Small intestine (tissue), 7 donors: ENCODE measurements at regions not wholly inside any gene's neighbourhood (a gene's known extent, or its start where the extent isn't known, plus 50 kb on each side); places are given as distances from the start of the nearest gene placed in this dataset.

Source experiments
- DNase-seq, 2 donors: peaks; one replicate each; pipeline versions ENCODE4 v3.0.0 to v3.0.0-alpha.2; 2013
- FAIRE-seq: peaks from 2 replicates; lab custom pipeline; 2012; peaks lifted over from hg19 to GRCh38; lab: Jason Lieb, UNC
- H3K27ac ChIP-seq, 3 donors: one replicate each; pipeline ENCODE4 v1.5.1; 2013; ENCODE audit warnings: low read length in 2 of 3, mild to moderate bottlenecking in 2 of 3, control low read depth in 1 of 3, inconsistent platforms in 1 of 3, low read depth in 1 of 3, moderate library complexity in 1 of 3
- H3K27me3 ChIP-seq, 3 donors: one replicate each; pipeline ENCODE4 v1.6.1; 2013; ENCODE audit warnings: low read length in 3 of 3, inconsistent platforms in 1 of 3; ENCODE audit not compliant: control insufficient read depth in 3 of 3, insufficient read depth in 3 of 3
- H3K36me3 ChIP-seq, 3 donors: one replicate each; pipeline ENCODE4 v1.6.1; 2013; ENCODE audit warnings: low read length in 3 of 3, inconsistent platforms in 1 of 3, low read depth in 1 of 3, mild to moderate bottlenecking in 1 of 3, moderate library complexity in 1 of 3; ENCODE audit not compliant: control insufficient read depth in 3 of 3, insufficient read depth in 2 of 3
- H3K4me1 ChIP-seq, 3 donors: one replicate each; pipeline ENCODE4 v1.6.1; 2013; ENCODE audit warnings: low read length in 2 of 3, inconsistent platforms in 1 of 3, low read depth in 1 of 3, mild to moderate bottlenecking in 1 of 3, moderate library complexity in 1 of 3; ENCODE audit not compliant: control insufficient read depth in 3 of 3, insufficient read depth in 2 of 3
- H3K4me3 ChIP-seq, 3 donors: one replicate each; pipeline ENCODE4 v1.5.1; 2013; ENCODE audit warnings: low read length in 3 of 3, control low read depth in 1 of 3, inconsistent platforms in 1 of 3, low read depth in 1 of 3, mild to moderate bottlenecking in 1 of 3, moderate library complexity in 1 of 3
- H3K9me3 ChIP-seq, 2 donors: one replicate each; pipeline ENCODE4 v1.6.1; 2013; ENCODE audit warnings: low read depth in 1 of 2, low read length in 1 of 2; ENCODE audit not compliant: control insufficient read depth in 2 of 2, insufficient read depth in 1 of 2
- WGBS, 3 donors: extraction: QIAGEN DNeasy Blood & Tissue Kit; methylation state at CpG; one replicate each; pipeline ENCODE4 v1.1.7; 2013; 5-methylcytosine and 5-hydroxymethylcytosine counted together
- donor health status: healthy with polysubstance abuse.
- donor health status: control.
- donor health status: control.
- donor health status: Bipolar disorder and iron deficiency.
- donor health status: healthy.

DNA sequence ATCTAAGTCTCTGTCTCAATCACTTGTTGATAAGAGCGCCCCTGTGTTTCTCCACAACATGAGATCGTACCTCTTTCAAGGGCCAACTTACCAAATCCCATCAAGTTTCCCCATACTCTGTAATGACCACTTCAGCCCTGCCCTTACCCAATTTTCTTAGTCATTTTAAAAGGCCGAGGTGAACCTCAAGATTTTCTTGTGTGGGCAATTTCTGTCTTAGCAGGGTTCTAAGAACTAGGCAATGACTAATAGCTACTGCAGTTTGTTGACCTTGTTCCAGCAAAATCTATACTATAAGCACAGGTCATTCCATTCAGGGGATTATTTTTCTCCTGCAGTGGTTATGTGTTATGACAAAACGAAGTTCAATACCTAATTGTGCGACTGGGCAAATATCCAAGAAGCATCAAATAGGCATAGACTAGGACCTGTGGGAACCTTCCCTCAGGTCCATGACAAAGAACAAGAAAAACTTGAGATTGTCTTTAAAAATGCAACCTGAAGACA is 359.8 kb downstream of the PCNX1 start:
- no peak overlapping the region for H3K4me3 ChIP-seq
- H3K4me1 ChIP-seq, result peaks cover 0 to 4% (median 0%) of the 10 kb centered on the region in 3 donors
- H3K27ac ChIP-seq, result no peak overlapping the region
- peak; percentile 17 to 23 for DNase-seq
- H3K27me3 ChIP-seq, result no peaks in the 10 kb centered on the region
- peaks cover 0 to 9% of the 10 kb centered on the region in 2 donors for H3K9me3 ChIP-seq
- no peaks in the 10 kb centered on the region for H3K36me3 ChIP-seq
- 49 to 61% (median 54%) methylated on average over 5 of the region's 5 CpGs for WGBS, 3 donors
- FAIRE-seq, result no peak

DNA sequence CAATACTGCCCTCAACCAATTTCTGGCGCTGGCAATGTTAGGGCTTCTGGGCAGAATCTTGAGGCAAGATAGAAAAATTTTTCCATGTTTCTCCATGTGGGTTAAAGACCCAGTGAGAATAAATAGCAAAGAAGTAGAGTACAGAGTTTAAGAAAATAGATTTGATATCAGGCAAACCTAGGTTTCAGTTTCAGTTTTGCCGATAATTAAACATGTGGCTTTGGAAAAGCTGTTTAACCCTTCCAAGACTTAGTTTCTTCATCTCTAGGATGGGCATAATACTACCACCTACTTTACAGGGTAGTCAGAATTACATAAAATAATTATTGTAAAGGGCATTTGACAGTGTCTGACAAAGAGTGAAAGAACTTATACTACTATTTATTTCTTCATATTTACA is 360.4 kb downstream of the PCNX1 start:
- Histone ChIP-seq H3K4me3 (peak overlapping the region in 1 of 3 donors; percentile 24), H3K27ac (no peak overlapping the region), H3K9me3 (peaks cover 0 to 9% of the 10 kb centered on the region in 2 donors), H3K4me1 (peaks cover 0 to 4% (median 0%) of the 10 kb centered on the region in 3 donors), H3K36me3 (no peaks in the 10 kb centered on the region), H3K27me3 (no peaks in the 10 kb centered on the region)
- WGBS, 3 donors, result 23 to 33% (median 26%) methylated on average over 2 of the region's 2 CpGs
- DNase-seq, result peak; percentile 31 to 53
- FAIRE-seq, result no peak

DNA sequence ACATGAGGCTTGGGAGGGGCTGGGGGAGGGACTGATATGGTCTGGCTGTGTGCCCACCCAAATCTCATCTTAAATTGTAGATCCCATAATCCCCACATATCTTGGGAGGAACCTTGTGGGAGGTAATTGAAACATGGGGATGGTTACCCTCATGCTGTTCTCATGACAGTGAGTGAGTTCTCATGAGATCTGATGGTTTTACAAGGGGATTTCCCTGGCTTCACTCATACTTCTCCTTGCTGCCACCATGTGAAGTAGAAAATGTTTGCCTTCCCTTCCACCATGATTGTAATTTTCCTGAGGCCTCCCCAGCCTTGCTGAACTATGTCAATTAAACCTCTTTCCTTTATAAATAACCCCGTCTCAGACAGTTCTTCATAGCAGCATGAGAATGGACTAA is 362.9 kb downstream of the PCNX1 start:
- Histone ChIP-seq H3K4me3 (no peak overlapping the region), H3K9me3 (peaks cover 0 to 8% of the 10 kb centered on the region in 2 donors), H3K27ac (no peak overlapping the region), H3K27me3 (no peaks in the 10 kb centered on the region), H3K4me1 (peaks cover 0 to 4% (median 0%) of the 10 kb centered on the region in 3 donors), H3K36me3 (no peaks in the 10 kb centered on the region)
- FAIRE-seq, result no peak
- no peak for DNase-seq
- 92 to 100% (median 98%) methylated on average over 1 of the region's 1 CpG for WGBS, 3 donors

DNA sequence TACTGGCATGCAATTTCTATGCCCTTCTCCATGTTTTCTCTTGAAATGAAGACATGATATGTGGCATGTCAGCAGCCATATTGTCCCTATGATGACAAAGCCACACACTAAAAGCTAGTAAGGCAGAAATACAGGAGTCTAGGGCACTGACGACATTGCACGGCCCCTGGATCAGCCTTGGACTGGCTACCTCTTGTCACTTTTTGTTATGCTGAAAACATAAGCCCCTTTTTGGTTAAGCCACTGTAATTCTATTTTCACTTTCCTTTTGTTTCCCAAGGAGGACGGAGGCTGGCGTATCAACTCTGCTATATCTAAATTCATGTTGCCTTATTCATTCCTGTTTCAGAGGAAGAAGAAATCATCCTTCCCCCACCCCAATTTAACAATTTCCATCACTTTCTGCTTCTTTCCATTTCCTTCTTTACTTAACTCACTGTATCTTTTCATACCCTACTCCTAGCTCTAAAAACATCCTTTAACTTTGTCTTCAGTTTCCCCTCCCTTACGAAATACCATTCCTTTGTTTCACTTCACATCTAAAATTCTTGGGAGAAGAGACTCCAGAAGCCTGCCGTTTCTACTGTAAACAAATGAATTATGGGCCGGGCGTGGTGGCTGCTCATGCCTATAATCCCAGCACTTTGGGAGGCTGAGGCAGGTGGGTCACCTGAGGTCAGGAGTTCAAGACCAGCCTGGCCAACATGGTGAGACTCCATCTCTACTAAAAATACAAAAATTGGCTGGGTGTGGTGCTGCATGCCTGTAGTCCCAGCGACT is 364.1 kb downstream of the PCNX1 start:
- no peak for FAIRE-seq
- 79 to 80% (median 79%) methylated on average over 9 of the region's 9 CpGs for WGBS, 3 donors
- peaks cover 0 to 13% of the 10 kb centered on the region in 2 donors for H3K9me3 ChIP-seq
- H3K4me3 ChIP-seq, result no peak overlapping the region
- no peaks in the 10 kb centered on the region for H3K27me3 ChIP-seq
- no peak overlapping the region for H3K27ac ChIP-seq
- no peak for DNase-seq
- H3K36me3 ChIP-seq, result no peaks in the 10 kb centered on the region
- H3K4me1 ChIP-seq, result peaks cover 0 to 4% (median 0%) of the 10 kb centered on the region in 3 donors

DNA sequence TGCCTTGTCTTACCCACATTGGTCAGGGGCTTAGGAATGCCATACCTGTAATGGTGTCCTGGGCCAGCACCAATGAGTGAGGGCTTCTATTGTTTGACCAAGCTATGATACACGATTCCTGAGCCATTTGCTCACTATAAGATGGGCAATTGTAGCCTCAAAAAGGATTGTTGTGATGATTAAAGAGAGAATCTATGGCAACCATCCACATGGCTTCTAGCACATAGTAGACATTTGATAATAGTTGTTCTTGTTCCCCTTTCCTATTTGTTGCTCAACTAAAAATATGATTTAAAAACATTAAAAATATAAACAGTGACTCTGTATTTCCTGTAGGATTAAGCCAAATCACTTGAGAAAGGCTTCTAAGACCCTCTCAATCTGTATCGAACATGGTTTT is 366.1 kb downstream of the PCNX1 start:
- no peak for DNase-seq
- 73 to 82% (median 80%) methylated on average over 2 of the region's 2 CpGs for WGBS, 3 donors
- no peaks in the 10 kb centered on the region for H3K36me3 ChIP-seq
- no peak for FAIRE-seq
- no peak overlapping the region for H3K4me3 ChIP-seq
- peaks cover 0 to 13% of the 10 kb centered on the region in 2 donors for H3K9me3 ChIP-seq
- no peak overlapping the region for H3K27ac ChIP-seq
- no peaks in the 10 kb centered on the region for H3K27me3 ChIP-seq
- H3K4me1 ChIP-seq, result no peaks in the 10 kb centered on the region

DNA sequence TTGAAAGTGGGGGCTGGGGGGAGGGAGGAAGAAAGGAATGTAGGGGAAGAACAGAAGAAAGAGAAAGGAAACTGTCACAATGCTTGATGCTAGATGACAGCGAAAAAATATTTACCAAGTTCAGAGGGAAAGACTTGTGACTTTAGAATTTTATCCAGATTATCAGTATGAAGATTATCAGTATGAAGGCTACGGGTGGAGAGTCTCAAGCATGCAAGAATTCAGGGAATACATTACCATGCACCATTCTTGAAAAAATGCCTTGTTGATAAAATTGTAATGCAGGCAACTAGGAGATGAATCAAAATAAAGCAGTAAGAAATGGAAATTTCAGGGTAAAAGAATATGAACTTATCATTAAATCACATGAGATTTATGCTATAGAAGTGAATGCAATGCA is 376.8 kb downstream of the PCNX1 start:
- H3K4me3 ChIP-seq, result no peak overlapping the region
- 72 to 74% (median 74%) methylated on average over 2 of the region's 2 CpGs for WGBS, 3 donors
- no peaks in the 10 kb centered on the region for H3K4me1 ChIP-seq
- H3K36me3 ChIP-seq, result no peaks in the 10 kb centered on the region
- H3K27ac ChIP-seq, result no peak overlapping the region
- H3K27me3 ChIP-seq, result no peaks in the 10 kb centered on the region
- no peak for FAIRE-seq
- peaks cover 0 to 6% of the 10 kb centered on the region in 2 donors for H3K9me3 ChIP-seq
- no peak for DNase-seq

DNA sequence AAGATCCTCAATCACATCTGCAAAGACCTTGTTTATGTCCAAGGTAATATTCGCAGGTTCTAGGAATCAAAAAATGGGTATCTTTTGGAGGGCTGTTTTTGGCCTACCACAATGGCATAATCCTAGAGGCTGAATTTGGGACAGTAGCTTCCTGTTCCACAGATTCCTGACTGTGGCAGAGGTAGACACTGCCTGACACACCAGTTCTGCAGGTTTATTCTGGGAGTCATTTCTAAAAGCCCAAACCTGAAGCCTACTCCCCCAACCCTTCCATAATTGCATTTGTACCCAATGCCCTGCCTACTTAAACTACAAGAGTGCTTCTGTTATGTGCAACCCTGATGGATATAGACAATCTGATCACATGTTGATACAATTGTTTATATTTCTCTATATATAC is 378.9 kb downstream of the PCNX1 start:
- peaks cover 0 to 6% of the 10 kb centered on the region in 2 donors for H3K9me3 ChIP-seq
- 96 to 100% (median 98%) methylated on average over 1 of the region's 1 CpG for WGBS, 3 donors
- H3K27me3 ChIP-seq, result no peaks in the 10 kb centered on the region
- no peak for DNase-seq
- no peak overlapping the region for H3K4me3 ChIP-seq
- no peak for FAIRE-seq
- no peak overlapping the region for H3K27ac ChIP-seq
- no peaks in the 10 kb centered on the region for H3K4me1 ChIP-seq
- H3K36me3 ChIP-seq, result no peaks in the 10 kb centered on the region

DNA sequence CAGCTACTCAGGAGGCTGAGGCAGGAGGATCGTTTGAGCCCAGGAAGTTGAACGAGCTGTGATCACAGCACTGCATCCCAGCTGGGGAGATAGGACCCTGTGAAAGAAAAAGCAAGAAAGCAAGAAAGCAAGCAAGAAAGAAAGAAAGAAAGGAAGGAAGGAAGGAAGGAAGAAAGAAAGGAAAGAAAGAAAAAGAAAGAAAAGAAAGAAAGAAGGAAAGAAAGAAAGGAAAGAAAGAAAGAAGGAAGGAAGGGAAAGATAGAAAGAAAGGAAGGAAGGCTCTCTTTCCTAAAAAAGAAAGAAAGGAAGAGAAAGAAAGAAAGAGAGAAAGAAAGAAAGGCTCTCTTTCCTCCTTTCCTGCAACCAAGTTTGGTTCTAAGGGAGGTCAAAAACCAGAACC is 380.3 kb downstream of the PCNX1 start:
- H3K36me3 ChIP-seq, result no peaks in the 10 kb centered on the region
- no peak overlapping the region for H3K4me3 ChIP-seq
- FAIRE-seq (no peak), DNase-seq (no peak)
- WGBS, 3 donors, result 81 to 88% (median 87%) methylated on average over 2 of the region's 2 CpGs
- H3K27me3 ChIP-seq, result no peaks in the 10 kb centered on the region
- no peaks in the 10 kb centered on the region for H3K4me1 ChIP-seq
- peaks cover 0 to 6% of the 10 kb centered on the region in 2 donors for H3K9me3 ChIP-seq
- H3K27ac ChIP-seq, result no peak overlapping the region
